SK-N-SH (cell line): ENCODE measurements at regions not wholly inside any gene's neighbourhood (a gene's known extent, or its start where the extent isn't known, plus 50 kb on each side); places are given as distances from the start of the nearest gene placed in this dataset.
"Not testable (repeated sequence)": the region's sequence is repeated elsewhere in the genome, so short reads cannot be mapped to it uniquely, and the experiment has no call there.

ENCODE experiments used
- CTCF ChIA-PET: fragments of 300-600, 350-600 bp; formaldehyde crosslinking; extraction: SDS; loops from one replicate; lab custom pipeline; 2021; lab: Yijun Ruan, JAX
- POLR2A ChIA-PET: fragments of 350-600 bp; sonication (Branson Sonifier 250); formaldehyde crosslinking; extraction: SDS; loops from one replicate; lab custom pipeline; 2020; ENCODE audit warnings: antibody characterized with exemption, inconsistent platforms; lab: Yijun Ruan, JAX
- DNase-seq: peaks from one replicate; pipeline ENCODE4 v3.0.0; 2012
- H2AFZ ChIP-seq: fragments of 200-600 bp; sonication (generic); 2 replicates; pipeline ENCODE4 v1.8.1; 2016; ENCODE audit warnings: antibody characterized with exemption, mild to moderate bottlenecking, low read depth
- H3F3A ChIP-seq: fragments of 200-600 bp; sonication (generic); replicated peaks from 2 replicates; pipeline ENCODE3; 2016; ENCODE audit warnings: antibody characterized with exemption, mild to moderate bottlenecking; ENCODE audit not compliant: insufficient read depth
- H3K27ac ChIP-seq, 2 experiments: fragments of 200-500 bp in 1 of 2; fragments of 200-600 bp in 1 of 2; sonication (Bioruptor generic) in 1 of 2; sonication (generic), shearing (Covaris generic) in 1 of 2; 2 replicates each; pipeline versions ENCODE4 v1.5.1 to v1.6.1; 2014 to 2016; ENCODE audit warnings: low read depth in 2 of 2, inconsistent platforms in 1 of 2, low read length in 1 of 2, mild to moderate bottlenecking in 1 of 2, mixed read lengths in 1 of 2
- H3K27me3 ChIP-seq: fragments of 200-600 bp; sonication (generic), shearing (Covaris generic); 2 replicates; pipeline ENCODE4 v1.6.1; 2016; ENCODE audit warnings: mixed run types; ENCODE audit not compliant: insufficient read depth
- H3K36me3 ChIP-seq, 2 experiments: fragments of 200-500 bp in 1 of 2; fragments of 200-600 bp in 1 of 2; sonication (Bioruptor generic) in 1 of 2; sonication (generic) in 1 of 2; replicated peaks in 1 of 2; 2 replicates each; pipeline versions ENCODE3 to v1.5.1; 2014 to 2016; ENCODE audit warnings: low read length in 1 of 2, mild to moderate bottlenecking in 1 of 2; ENCODE audit not compliant: insufficient read depth in 2 of 2, control insufficient read depth in 1 of 2
- H3K4me1 ChIP-seq, 2 experiments: fragments of 200-500 bp in 1 of 2; fragments of 200-600 bp in 1 of 2; sonication (Bioruptor generic) in 1 of 2; sonication (generic), shearing (Covaris generic) in 1 of 2; 2 replicates each; pipeline versions ENCODE4 v1.5.1 to v1.6.1; 2014 to 2016; ENCODE audit warnings: low read depth in 1 of 2, low read length in 1 of 2, mixed run types in 1 of 2; ENCODE audit not compliant: insufficient read depth in 2 of 2, control insufficient read depth in 1 of 2
- H3K4me2 ChIP-seq: fragments of 200-600 bp; sonication (generic), shearing (Covaris generic); 2 replicates; pipeline ENCODE4 v1.6.1; 2017; ENCODE audit warnings: mixed run types
- H3K4me3 ChIP-seq, 2 experiments: fragments of 200-500 bp in 1 of 2; fragments of 200-600 bp in 1 of 2; sonication (Bioruptor generic) in 1 of 2; sonication (generic), shearing (Covaris generic) in 1 of 2; 2 replicates each; pipeline versions ENCODE4 v1.5.1 to v1.8.1; 2014 to 2016; ENCODE audit warnings: low read depth in 2 of 2, inconsistent platforms in 1 of 2, low read length in 1 of 2, mild to moderate bottlenecking in 1 of 2, mixed read lengths in 1 of 2, moderate library complexity in 1 of 2
- H3K79me2 ChIP-seq: fragments of 200-600 bp; sonication (generic); 2 replicates; pipeline ENCODE4 v1.8.1; 2017; ENCODE audit warnings: mild to moderate bottlenecking; ENCODE audit not compliant: insufficient read depth
- H3K9ac ChIP-seq: fragments of 200-600 bp; sonication (generic); 2 replicates; pipeline ENCODE4 v1.6.1; 2017; ENCODE audit warnings: mixed run types
- H3K9me2 ChIP-seq: fragments of 200-600 bp; sonication (generic); 2 replicates; pipeline ENCODE4 v1.6.1; 2017; ENCODE audit warnings: mixed run types
- H3K9me3 ChIP-seq: fragments of 200-600 bp; sonication (generic); 2 replicates; pipeline ENCODE4 v1.6.1; 2017; ENCODE audit warnings: mixed run types, mild to moderate bottlenecking, moderate library complexity
- H4K20me1 ChIP-seq: fragments of 200-600 bp; sonication (generic); 2 replicates; pipeline ENCODE4 v1.6.1; 2017; ENCODE audit warnings: mild to moderate bottlenecking, mixed run types; ENCODE audit not compliant: insufficient read depth
- CHD2 ChIP-seq: fragments of 150-350 bp; IDR thresholded peaks from 2 replicates; pipeline ENCODE4 v1.6.1; 2018; ENCODE audit warnings: low read length; ENCODE audit not compliant: partially characterized antibody
- ELF1 ChIP-seq: IDR thresholded peaks from 2 replicates; pipeline ENCODE4 v1.4.0; 2012
- EP300 ChIP-seq, 2 experiments: IDR thresholded peaks; 2 replicates each; pipeline versions ENCODE4 v1.4.0 to v1.6.1; 2012; ENCODE audit warnings: borderline replicate concordance in 1 of 2, low read depth in 1 of 2, low read length in 1 of 2
- EZH2phosphoT487 ChIP-seq: fragments of 200-600 bp; sonication (generic); IDR thresholded peaks from 2 replicates; pipeline ENCODE4 v1.6.1; 2017; ENCODE audit warnings: low read depth, mixed run types, mild to moderate bottlenecking, antibody characterized with exemption, moderate library complexity, borderline replicate concordance
- FOXM1 ChIP-seq: IDR thresholded peaks from 2 replicates; pipeline ENCODE4 v1.4.0; 2012; ENCODE audit warnings: low read depth, mild to moderate bottlenecking
- GABPA ChIP-seq: IDR thresholded peaks from 2 replicates; pipeline ENCODE4 v1.4.0; 2012; ENCODE audit warnings: low read depth, mild to moderate bottlenecking
- GATA2 ChIP-seq: sonication (generic); formaldehyde crosslinking; IDR thresholded peaks from 2 replicates; pipeline ENCODE4 v1.5.0; 2020; ENCODE audit warnings: mild to moderate bottlenecking, missing genetic modification reagents
- JUND ChIP-seq: IDR thresholded peaks from 2 replicates; pipeline ENCODE4 v1.4.0; 2012
- MEF2A ChIP-seq: IDR thresholded peaks from 2 replicates; pipeline ENCODE4 v1.4.0; 2012; ENCODE audit warnings: low read depth, borderline replicate concordance
- MXI1 ChIP-seq: IDR thresholded peaks from 2 replicates; pipeline ENCODE4 v1.6.1; 2012; ENCODE audit warnings: mild to moderate bottlenecking, low read depth, low read length, improper control_type of control experiment
- NFIC ChIP-seq: IDR thresholded peaks from 2 replicates; pipeline ENCODE4 v1.4.0; 2012; ENCODE audit warnings: borderline replicate concordance
- POLR2AphosphoS5 ChIP-seq: IDR thresholded peaks from 2 replicates; pipeline ENCODE4 v1.6.1; 2012; ENCODE audit warnings: low read depth, low read length
- RCOR1 ChIP-seq: fragments of 150-350 bp; IDR thresholded peaks from 2 replicates; pipeline ENCODE4 v1.6.1; 2017; ENCODE audit warnings: antibody characterized with exemption, low read length
- RFX5 ChIP-seq: IDR thresholded peaks from 2 replicates; pipeline ENCODE4 v1.6.1; 2012; ENCODE audit warnings: mild to moderate bottlenecking, improper control_type of control experiment, low read length
- RXRA ChIP-seq: IDR thresholded peaks from 2 replicates; pipeline ENCODE4 v1.4.0; 2012; ENCODE audit warnings: low read depth, mild to moderate bottlenecking, borderline replicate concordance
- SMC3 ChIP-seq: IDR thresholded peaks from 2 replicates; pipeline ENCODE4 v1.6.1; 2012; ENCODE audit warnings: low read depth, low read length, improper control_type of control experiment
- TEAD4 ChIP-seq: IDR thresholded peaks from 2 replicates; pipeline ENCODE4 v1.4.0; 2012; ENCODE audit warnings: mild to moderate bottlenecking, borderline replicate concordance; ENCODE audit not compliant: insufficient read depth
- WGBS: methylation state at CpG from one replicate; pipeline ENCODE4 v1.1.6; 2017; ENCODE audit warnings: low lambda C conversion rate; 5-methylcytosine and 5-hydroxymethylcytosine counted together
- TF ChIP-seq, protein P1 (sequence below): fragments of 150-350 bp; IDR thresholded peaks from 2 replicates; pipeline ENCODE4 v1.6.1; 2016; ENCODE audit warnings: mild to moderate bottlenecking, low read depth, low read length

- H3K9ac ChIP-seq, result no peak overlapping the region
- no peaks in the 10 kb centered on the region for H3F3A ChIP-seq
- no peak overlapping the region for H3K27ac ChIP-seq
- H3K9me3 ChIP-seq, result no peaks in the 10 kb centered on the region
- no peak overlapping the region for H3K4me3 ChIP-seq
- WGBS, result 1% methylated on average over 7 of the region's 7 CpGs
- ChIA-PET CTCF (interaction anchor here (0.7 kb wide), 1 partner anchor 580 kb away, joined by 3 read pairs; no protein-coding TSS in a partner anchor), POLR2A (no interaction called here)
- no peaks in the 10 kb centered on the region; the same call in 1 of the 2 replicates for H3K27me3 ChIP-seq
- no peaks in the 10 kb centered on the region for H3K9me2 ChIP-seq
- no peak for TF ChIP-seq TEAD4
- no peak for TF ChIP-seq MXI1
- TF ChIP-seq SMC3, result no peak
- TF ChIP-seq RXRA, result no peak
- TF ChIP-seq FOXM1, result no peak
- TF ChIP-seq EZH2phosphoT487, result no peak
- TF ChIP-seq NFIC, result no peak
- TF ChIP-seq, protein P1, sequence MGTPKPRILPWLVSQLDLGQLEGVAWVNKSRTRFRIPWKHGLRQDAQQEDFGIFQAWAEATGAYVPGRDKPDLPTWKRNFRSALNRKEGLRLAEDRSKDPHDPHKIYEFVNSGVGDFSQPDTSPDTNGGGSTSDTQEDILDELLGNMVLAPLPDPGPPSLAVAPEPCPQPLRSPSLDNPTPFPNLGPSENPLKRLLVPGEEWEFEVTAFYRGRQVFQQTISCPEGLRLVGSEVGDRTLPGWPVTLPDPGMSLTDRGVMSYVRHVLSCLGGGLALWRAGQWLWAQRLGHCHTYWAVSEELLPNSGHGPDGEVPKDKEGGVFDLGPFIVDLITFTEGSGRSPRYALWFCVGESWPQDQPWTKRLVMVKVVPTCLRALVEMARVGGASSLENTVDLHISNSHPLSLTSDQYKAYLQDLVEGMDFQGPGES, result no peak
- TF ChIP-seq RCOR1, result no peak
- TF ChIP-seq RFX5, result no peak
- TF ChIP-seq GATA2 (CRISPR knock-in tag), result no peak
- H2AFZ ChIP-seq, result no peak overlapping the region
- no peak overlapping the region for H3K4me2 ChIP-seq
- H3K79me2 ChIP-seq, result no peaks in the 10 kb centered on the region
- H4K20me1 ChIP-seq, result no peaks in the 10 kb centered on the region
- H3K4me1 ChIP-seq, result no peaks in the 10 kb centered on the region
- no peaks in the 10 kb centered on the region for H3K36me3 ChIP-seq
- no peak for DNase-seq
Observed at GRCh38 chr4:81675791-81676393, 204.2 kb upstream of the RASGEF1B start.

GRCh38 chr4:81673961-81674360 is 202.3 kb upstream of the RASGEF1B start:
- no peak overlapping the region for H3K4me3 ChIP-seq
- no peak overlapping the region for H3K4me2 ChIP-seq
- no peaks in the 10 kb centered on the region; the same call in 1 of the 2 replicates for H3K27me3 ChIP-seq
- no peaks in the 10 kb centered on the region for H3K9me3 ChIP-seq
- H3K79me2 ChIP-seq, result no peaks in the 10 kb centered on the region
- ChIA-PET POLR2A (no interaction called here), CTCF (no interaction called here)
- no peaks in the 10 kb centered on the region for H3K36me3 ChIP-seq
- no peaks in the 10 kb centered on the region for H4K20me1 ChIP-seq
- no peak overlapping the region for H3K9ac ChIP-seq
- H2AFZ ChIP-seq, result no peak overlapping the region
- no peak for DNase-seq
- H3F3A ChIP-seq, result no peaks in the 10 kb centered on the region
- 4% methylated on average over 4 of the region's 4 CpGs for WGBS
- H3K4me1 ChIP-seq, result no peaks in the 10 kb centered on the region
- no peak overlapping the region for H3K27ac ChIP-seq
- TF ChIP-seq TEAD4 (no peak), JUND (no peak), EP300 (IDR thresholded peaks at IDR 0.05; ENCODE audit: borderline replicate concordance in 1 of 2, low read depth in 1 of 2, low read length in 1 of 2) (no peak), POLR2AphosphoS5 (no peak), MEF2A (no peak), GABPA (no peak), CHD2 (no peak), ELF1 (no peak)
- no peaks in the 10 kb centered on the region for H3K9me2 ChIP-seq

DNA sequence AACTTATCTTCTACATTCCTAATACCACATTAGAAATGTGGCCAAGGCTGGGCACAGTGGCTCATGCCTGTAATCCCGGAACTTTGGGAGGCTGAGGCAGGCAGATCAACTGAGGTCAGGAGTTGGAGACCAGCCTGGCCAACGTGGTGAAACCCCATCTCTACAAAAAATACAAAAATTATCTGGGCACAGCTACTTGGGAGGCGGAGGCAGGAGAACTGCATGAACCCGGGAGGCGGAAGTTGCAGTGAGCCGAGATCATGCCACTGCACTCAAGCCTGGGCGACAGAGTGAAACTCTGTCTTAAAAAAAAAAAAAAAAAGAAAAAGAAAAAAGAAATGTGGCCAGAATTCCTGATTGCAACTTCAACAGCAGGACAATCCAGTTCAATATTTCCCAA is 196.6 kb upstream of the RASGEF1B start:
- H3K9ac ChIP-seq, H3F3A ChIP-seq, H3K79me2 ChIP-seq, DNase-seq, H3K4me1 ChIP-seq, POLR2A ChIA-PET, H4K20me1 ChIP-seq, H2AFZ ChIP-seq, H3K36me3 ChIP-seq, H3K27me3 ChIP-seq, H3K9me3 ChIP-seq, H3K4me2 ChIP-seq, CTCF ChIA-PET, H3K4me3 ChIP-seq, H3K9me2 ChIP-seq, H3K27ac ChIP-seq: not testable (repeated sequence)
- 2% methylated on average over 7 of the region's 7 CpGs for WGBS
